Nephron progenitor cell (in vitro differentiated cells): ENCODE measurements at regions not wholly inside any gene's neighbourhood (a gene's known extent, or its start where the extent isn't known, plus 50 kb on each side); places are given as distances from the start of the nearest gene placed in this dataset.

Experiments used
- DNase-seq: peaks from one replicate; pipeline ENCODE4 v3.0.0; 2021
- H3K27ac Mint-ChIP-seq: 2 replicates; pipeline ENCODE4 v1.8.0; 2021; ENCODE audit warnings: mild to moderate bottlenecking, moderate library complexity, mixed read lengths
- H3K27me3 Mint-ChIP-seq: 2 replicates; pipeline ENCODE4 v1.8.0; 2021; ENCODE audit warnings: mild to moderate bottlenecking, low read depth, mixed read lengths; ENCODE audit not compliant: poor library complexity
- H3K36me3 Mint-ChIP-seq: 2 replicates; pipeline ENCODE4 v1.8.0; 2021; ENCODE audit warnings: low read depth, mixed read lengths
- H3K4me1 Mint-ChIP-seq: 2 replicates; pipeline ENCODE4 v1.8.0; 2021; ENCODE audit warnings: mixed read lengths
- H3K4me3 Mint-ChIP-seq: 2 replicates; pipeline ENCODE4 v1.8.0; 2021; ENCODE audit warnings: mild to moderate bottlenecking, moderate library complexity, mixed read lengths
- H3K9me3 Mint-ChIP-seq: 2 replicates; pipeline ENCODE4 v1.8.0; 2021; ENCODE audit warnings: mild to moderate bottlenecking, moderate library complexity, mixed read lengths
- TF ChIP-seq, protein P1 (sequence below): fragments of 200-600 bp; sonication (generic); IDR thresholded peaks from 2 replicates; pipeline ENCODE4 v1.5.0; 2021; ENCODE audit warnings: antibody characterized with exemption

DNA sequence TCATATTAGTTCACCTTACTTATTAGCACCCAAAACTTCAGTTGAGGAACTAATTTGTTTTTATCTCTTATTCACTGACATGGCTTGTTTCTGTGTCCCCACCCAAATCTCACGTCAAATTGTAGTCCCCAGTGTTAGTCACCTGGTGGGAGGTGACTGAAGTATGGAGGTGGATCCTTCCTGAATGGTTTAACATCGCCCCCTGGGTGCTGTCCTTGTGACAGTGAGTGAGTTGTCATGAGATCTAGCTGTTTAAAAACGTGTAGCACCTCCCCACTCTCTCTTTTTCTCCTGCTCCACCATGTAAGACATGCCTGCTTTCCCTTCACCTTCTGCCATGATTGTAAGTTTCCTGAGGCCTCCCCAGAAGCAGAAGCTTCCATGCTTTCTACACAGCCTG, 75.0 kb upstream of the HECTD2 start:
- Mint-ChIP-seq H3K36me3 (no peaks in the 10 kb centered on the region), H3K4me1 (no peaks in the 10 kb centered on the region), H3K27ac (peak overlapping the region; percentile 37), H3K9me3 (peaks cover 1% of the 10 kb centered on the region), H3K27me3 (peaks cover 3% of the 10 kb centered on the region), H3K4me3 (no peak overlapping the region)
- TF ChIP-seq, protein P1, sequence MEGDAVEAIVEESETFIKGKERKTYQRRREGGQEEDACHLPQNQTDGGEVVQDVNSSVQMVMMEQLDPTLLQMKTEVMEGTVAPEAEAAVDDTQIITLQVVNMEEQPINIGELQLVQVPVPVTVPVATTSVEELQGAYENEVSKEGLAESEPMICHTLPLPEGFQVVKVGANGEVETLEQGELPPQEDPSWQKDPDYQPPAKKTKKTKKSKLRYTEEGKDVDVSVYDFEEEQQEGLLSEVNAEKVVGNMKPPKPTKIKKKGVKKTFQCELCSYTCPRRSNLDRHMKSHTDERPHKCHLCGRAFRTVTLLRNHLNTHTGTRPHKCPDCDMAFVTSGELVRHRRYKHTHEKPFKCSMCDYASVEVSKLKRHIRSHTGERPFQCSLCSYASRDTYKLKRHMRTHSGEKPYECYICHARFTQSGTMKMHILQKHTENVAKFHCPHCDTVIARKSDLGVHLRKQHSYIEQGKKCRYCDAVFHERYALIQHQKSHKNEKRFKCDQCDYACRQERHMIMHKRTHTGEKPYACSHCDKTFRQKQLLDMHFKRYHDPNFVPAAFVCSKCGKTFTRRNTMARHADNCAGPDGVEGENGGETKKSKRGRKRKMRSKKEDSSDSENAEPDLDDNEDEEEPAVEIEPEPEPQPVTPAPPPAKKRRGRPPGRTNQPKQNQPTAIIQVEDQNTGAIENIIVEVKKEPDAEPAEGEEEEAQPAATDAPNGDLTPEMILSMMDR, result no peak
- DNase-seq, result no peak

DNA sequence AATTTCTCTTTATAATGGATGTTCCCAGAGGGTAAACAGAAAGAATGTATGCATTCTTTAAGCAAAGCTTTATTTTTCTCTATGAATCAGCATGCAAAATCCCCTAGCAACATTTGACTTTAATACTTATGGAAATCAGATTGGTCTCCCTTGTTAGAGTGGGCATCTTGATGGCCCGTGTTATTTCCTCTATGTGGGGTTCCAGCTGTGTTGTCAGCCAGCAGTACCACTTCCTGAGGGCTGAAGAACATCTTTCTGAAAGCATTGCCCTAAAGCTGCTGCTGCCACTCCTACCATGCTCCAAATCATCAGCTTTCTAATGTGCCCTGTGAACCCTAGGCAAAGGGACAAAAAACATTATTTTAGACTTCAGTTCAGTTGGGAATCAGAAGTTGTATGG, 70.4 kb upstream of the HECTD2 start:
- no peaks in the 10 kb centered on the region for H3K36me3 Mint-ChIP-seq
- TF ChIP-seq, protein P1, result no peak
- H3K9me3 Mint-ChIP-seq, result no peaks in the 10 kb centered on the region
- no peak for DNase-seq
- H3K4me1 Mint-ChIP-seq, result peaks cover 14% of the 10 kb centered on the region
- peaks cover 7% of the 10 kb centered on the region for H3K27me3 Mint-ChIP-seq
- H3K4me3 Mint-ChIP-seq, result no peak overlapping the region
- no peak overlapping the region for H3K27ac Mint-ChIP-seq

DNA sequence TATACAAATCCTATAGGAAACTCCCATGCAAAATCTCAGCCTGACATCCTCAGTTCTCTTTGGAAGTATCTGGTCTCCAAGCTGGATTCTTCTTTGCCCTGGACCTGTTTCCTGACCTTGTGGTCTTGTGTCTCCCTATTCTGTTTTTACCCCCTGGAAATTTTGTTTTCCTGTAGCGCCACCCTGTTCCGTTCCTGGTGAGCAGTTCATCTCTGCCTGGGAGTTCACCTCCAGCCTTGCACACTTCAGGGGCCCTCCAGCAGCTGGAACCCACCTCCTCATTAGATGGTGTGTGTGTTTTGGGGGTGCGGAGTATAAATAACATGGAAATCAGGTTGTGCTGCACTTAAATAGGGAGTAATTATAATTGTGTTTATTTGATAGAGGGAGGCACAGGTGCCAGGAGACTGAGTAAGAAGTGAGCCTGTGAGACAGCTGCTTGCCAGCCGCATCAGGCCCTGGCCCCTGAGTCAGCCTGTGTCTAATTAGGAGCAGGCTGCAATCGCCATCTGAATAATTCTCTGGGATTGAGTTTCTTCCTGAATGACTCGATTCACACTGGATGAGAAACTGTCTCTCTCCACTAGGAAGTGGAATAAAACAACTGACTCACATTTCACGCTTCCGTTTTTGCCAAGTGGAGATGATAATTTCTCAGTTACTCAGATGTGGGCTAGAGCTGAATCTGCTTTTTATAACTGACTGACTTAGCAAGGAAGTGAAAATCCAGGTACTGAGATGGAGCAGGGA, 69.4 kb upstream of the HECTD2 start:
- no peaks in the 10 kb centered on the region for H3K36me3 Mint-ChIP-seq
- no peak for DNase-seq
- peaks cover 14% of the 10 kb centered on the region for H3K4me1 Mint-ChIP-seq
- TF ChIP-seq, protein P1, result no peak
- peaks cover 7% of the 10 kb centered on the region for H3K27me3 Mint-ChIP-seq
- H3K27ac Mint-ChIP-seq, result peak overlapping the region; percentile 56
- no peaks in the 10 kb centered on the region for H3K9me3 Mint-ChIP-seq
- H3K4me3 Mint-ChIP-seq, result no peak overlapping the region

DNA sequence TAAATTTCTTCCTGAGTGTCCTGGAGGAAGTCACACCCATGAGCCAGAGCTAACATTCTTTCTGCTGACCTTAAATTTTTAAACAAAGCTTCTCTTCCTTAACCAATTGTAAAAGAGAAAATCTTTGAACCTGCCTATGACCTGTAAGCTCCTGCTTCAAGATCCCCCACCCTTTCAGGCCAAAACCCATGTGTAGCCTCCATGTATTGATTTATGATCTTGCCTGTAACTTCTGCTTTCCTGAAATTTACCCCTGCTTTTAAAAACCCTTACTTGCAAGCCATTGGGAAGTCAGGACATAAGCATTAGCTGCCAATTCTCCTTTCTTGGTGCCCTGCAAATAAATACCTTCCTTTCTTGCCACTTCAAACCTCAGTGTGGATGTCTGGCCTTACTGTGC, 68.5 kb upstream of the HECTD2 start:
- H3K27ac Mint-ChIP-seq, result peak overlapping the region; percentile 7
- peaks cover 14% of the 10 kb centered on the region for H3K4me1 Mint-ChIP-seq
- H3K36me3 Mint-ChIP-seq, result no peaks in the 10 kb centered on the region
- TF ChIP-seq, protein P1, result no peak
- no peak for DNase-seq
- no peaks in the 10 kb centered on the region for H3K9me3 Mint-ChIP-seq
- peaks cover 7% of the 10 kb centered on the region for H3K27me3 Mint-ChIP-seq
- no peak overlapping the region for H3K4me3 Mint-ChIP-seq

DNA sequence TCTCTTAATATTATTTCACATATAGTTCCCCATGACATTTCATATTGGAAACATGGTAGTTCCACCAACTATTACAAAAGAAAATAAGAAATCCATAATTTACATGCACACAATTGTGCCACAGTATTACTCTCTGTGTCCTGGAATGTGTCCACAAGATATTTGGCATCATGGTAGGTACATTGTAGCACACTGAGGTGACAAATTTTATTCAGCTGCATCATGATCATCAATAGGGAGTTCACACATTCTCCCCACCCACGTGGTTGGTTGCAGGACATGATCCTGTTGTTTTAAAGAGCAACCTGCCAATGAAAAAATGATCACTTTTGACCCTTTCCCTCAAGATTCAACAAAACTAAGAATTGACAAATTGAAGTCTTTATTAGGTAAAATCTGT, 67.1 kb upstream of the HECTD2 start:
- TF ChIP-seq, protein P1, result no peak
- peaks cover 14% of the 10 kb centered on the region for H3K4me1 Mint-ChIP-seq
- no peak for DNase-seq
- H3K9me3 Mint-ChIP-seq, result no peaks in the 10 kb centered on the region
- H3K27ac Mint-ChIP-seq, result no peak overlapping the region
- no peaks in the 10 kb centered on the region for H3K36me3 Mint-ChIP-seq
- no peak overlapping the region for H3K4me3 Mint-ChIP-seq
- peaks cover 5% of the 10 kb centered on the region for H3K27me3 Mint-ChIP-seq
